Body of pancreas (tissue), 4 donors: ENCODE measurements at regions not wholly inside any gene's neighbourhood (a gene's known extent, or its start where the extent isn't known, plus 50 kb on each side); places are given as distances from the start of the nearest gene placed in this dataset.

Source experiments
- CTCF ChIP-seq, 7 experiments: fragments of 450-650 bp in 4 of 7; fragments of 200-600 bp in 3 of 7; sonication (generic) in 3 of 7; IDR thresholded peaks; one replicate each; pipeline ENCODE4 v1.5.1; 2016 to 2019; ENCODE audit warnings: antibody characterized with exemption in 7 of 7
- POLR2A ChIP-seq, 3 donors: fragments of 450-650 bp; IDR thresholded peaks; one replicate each; pipeline ENCODE4 v1.6.1; 2016; ENCODE audit warnings: antibody characterized with exemption in 3 of 3, mild to moderate bottlenecking in 2 of 3

GRCh38 chr2:5315041-5315440 lies 377.1 kb upstream of the SOX11 start:
- TF ChIP-seq CTCF (IDR thresholded peaks at IDR 0.05) (no peak), POLR2A (IDR thresholded peaks at IDR 0.05) (no peak)
